Activated B cell treated with CpG ODN at 0.5 μM for 24 hours (primary cell): ENCODE measurements at regions not wholly inside any gene's neighbourhood (a gene's known extent, or its start where the extent isn't known, plus 50 kb on each side); places are given as distances from the start of the nearest gene placed in this dataset.
"Not testable (repeated sequence)": the region's sequence is repeated elsewhere in the genome, so short reads cannot be mapped to it uniquely, and the experiment has no call there.

Experiments
- ATAC-seq: fragments of 200-7000 bp; cut with Tn5 transposase; one replicate; pipeline ENCODE4 v1.10.0; 2021; ENCODE audit warnings: low read depth, mild to moderate bottlenecking, moderate library complexity
- CTCF ChIA-PET: fragments of 350-600 bp; sonication (Branson Sonifier 250); formaldehyde crosslinking; loops from one replicate; lab custom pipeline; 2021; ENCODE audit warnings: antibody characterized with exemption; lab: Charles Lee
- POLR2A ChIA-PET: fragments of 350-600 bp; sonication (Branson Sonifier 250); formaldehyde crosslinking; loops from one replicate; lab custom pipeline; 2021; ENCODE audit warnings: antibody characterized with exemption; lab: Charles Lee
- DNase-seq: peaks from one replicate; pipeline ENCODE4 v3.0.0; 2022
- H3K27ac Mint-ChIP-seq: one replicate; pipeline ENCODE4 v1.8.0; 2020; ENCODE audit warnings: mixed read lengths
- H3K27me3 Mint-ChIP-seq: one replicate; pipeline ENCODE4 v1.8.0; 2021; ENCODE audit warnings: mixed read lengths
- H3K36me3 Mint-ChIP-seq: one replicate; pipeline ENCODE4 v1.8.0; 2021; ENCODE audit warnings: low read depth, mixed read lengths
- H3K4me1 Mint-ChIP-seq: one replicate; pipeline ENCODE4 v1.8.0; 2021; ENCODE audit warnings: mixed read lengths
- H3K4me3 Mint-ChIP-seq: one replicate; pipeline ENCODE4 v1.8.0; 2020; ENCODE audit warnings: mild to moderate bottlenecking, mixed read lengths
- H3K9me3 Mint-ChIP-seq: one replicate; pipeline ENCODE4 v1.8.0; 2020; ENCODE audit warnings: mixed read lengths
- intact Hi-C: fragments of 100-400 bp; cut with micrococcal nuclease; formaldehyde crosslinking; loops from one replicate; pipeline ENCODE4 v1.15.1; 2024

DNA sequence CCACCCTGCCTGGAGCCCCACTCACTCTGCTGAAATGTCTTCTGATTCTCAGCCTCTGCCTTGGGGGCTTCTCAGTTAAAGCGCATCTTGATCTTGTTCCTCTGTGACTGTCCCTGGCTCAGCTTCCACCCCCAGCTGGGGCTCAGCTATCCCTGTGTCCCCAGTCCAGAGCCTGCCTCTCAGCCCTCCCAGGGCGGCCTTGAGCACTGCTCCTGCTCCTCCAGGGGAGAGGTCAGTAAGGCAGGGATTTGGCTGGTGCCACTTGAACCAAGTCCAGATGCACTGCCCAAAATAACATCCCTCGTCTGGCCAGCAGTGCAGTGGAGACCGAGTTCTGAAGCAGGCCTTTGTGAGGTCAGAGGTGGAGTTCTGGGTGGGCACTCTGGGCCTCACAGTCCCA lies 1950.8 kb downstream of the FOXD4L5 start:
- H3K27me3 Mint-ChIP-seq, H3K36me3 Mint-ChIP-seq, intact Hi-C loops, H3K4me3 Mint-ChIP-seq, H3K27ac Mint-ChIP-seq, POLR2A ChIA-PET, CTCF ChIA-PET, H3K9me3 Mint-ChIP-seq, H3K4me1 Mint-ChIP-seq, ATAC-seq, DNase-seq: not testable (repeated sequence)

DNA sequence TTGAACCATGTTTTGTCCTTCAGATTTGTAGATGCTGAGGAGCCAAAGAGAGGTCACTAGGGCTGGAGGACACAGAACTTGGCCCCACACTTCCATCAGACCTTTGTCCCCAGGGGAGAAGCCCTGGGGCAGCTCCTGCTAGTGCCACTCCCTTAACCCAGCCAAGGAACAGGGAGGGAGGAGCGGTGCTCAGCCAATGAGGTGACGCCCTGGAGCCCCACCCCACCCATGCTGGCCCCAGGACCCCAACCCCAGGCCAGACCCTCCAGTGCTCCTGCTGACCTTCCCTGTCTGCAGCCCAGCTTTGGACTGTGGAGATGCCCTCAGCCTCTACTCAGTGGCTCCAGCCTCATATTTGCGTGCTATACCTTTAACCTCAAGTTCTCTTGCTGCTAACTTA lies 1951.9 kb downstream of the FOXD4L5 start:
- CTCF ChIA-PET, intact Hi-C loops, DNase-seq, H3K36me3 Mint-ChIP-seq, H3K9me3 Mint-ChIP-seq, H3K4me3 Mint-ChIP-seq, H3K27ac Mint-ChIP-seq, H3K4me1 Mint-ChIP-seq, H3K27me3 Mint-ChIP-seq, ATAC-seq, POLR2A ChIA-PET: not testable (repeated sequence)

DNA sequence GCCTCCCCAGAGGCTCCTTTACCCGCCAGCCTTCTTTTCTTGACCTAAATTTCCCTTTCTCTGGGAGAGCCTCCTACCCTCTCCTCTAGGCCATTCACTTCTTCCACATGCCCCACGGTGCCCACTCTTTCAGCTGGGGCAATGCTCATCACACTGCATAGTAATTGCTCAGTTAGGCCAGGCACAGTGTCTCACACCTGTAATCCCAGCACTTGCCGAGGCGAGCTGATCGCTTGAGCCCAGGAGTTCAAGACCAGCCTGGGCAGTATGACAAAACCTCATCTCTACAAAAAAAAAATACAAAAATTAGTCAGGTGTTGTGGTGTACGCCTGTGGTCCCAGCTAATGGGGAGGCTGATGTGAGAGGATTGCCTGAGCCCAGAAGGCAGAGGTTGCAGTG lies 1956.7 kb downstream of the FOXD4L5 start:
- CTCF ChIA-PET, H3K4me1 Mint-ChIP-seq, H3K4me3 Mint-ChIP-seq, H3K9me3 Mint-ChIP-seq, ATAC-seq, DNase-seq, H3K27ac Mint-ChIP-seq, intact Hi-C loops, H3K36me3 Mint-ChIP-seq, POLR2A ChIA-PET, H3K27me3 Mint-ChIP-seq: not testable (repeated sequence)

DNA sequence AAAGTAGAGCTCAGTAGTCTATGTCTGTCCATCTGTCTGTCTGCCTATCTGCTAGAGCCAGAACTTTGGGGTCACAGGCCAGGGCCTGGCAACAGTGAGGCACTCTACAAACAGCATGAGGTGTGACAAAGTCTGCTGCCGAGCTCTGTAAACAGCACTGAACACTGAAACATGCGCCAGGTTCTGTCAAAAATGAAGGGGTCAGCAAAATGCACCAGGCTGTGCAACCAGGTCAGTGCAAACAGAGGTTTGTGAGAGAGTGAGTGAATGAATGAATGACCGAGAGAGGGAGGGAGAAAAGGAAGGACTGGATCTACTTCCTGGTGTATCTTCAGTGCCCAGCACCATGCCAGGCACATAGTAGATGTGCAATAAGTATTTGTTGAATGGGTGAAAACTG lies 1957.8 kb downstream of the FOXD4L5 start:
- H3K27me3 Mint-ChIP-seq, H3K36me3 Mint-ChIP-seq, H3K4me3 Mint-ChIP-seq, DNase-seq, H3K9me3 Mint-ChIP-seq, intact Hi-C loops, POLR2A ChIA-PET, H3K27ac Mint-ChIP-seq, H3K4me1 Mint-ChIP-seq, CTCF ChIA-PET, ATAC-seq: not testable (repeated sequence)

GRCh38 chr9:63326665-63327064 lies 1958.3 kb downstream of the FOXD4L5 start:
- DNase-seq, CTCF ChIA-PET, H3K27me3 Mint-ChIP-seq, H3K27ac Mint-ChIP-seq, ATAC-seq, H3K36me3 Mint-ChIP-seq, intact Hi-C loops, POLR2A ChIA-PET, H3K9me3 Mint-ChIP-seq, H3K4me1 Mint-ChIP-seq, H3K4me3 Mint-ChIP-seq: not testable (repeated sequence)

GRCh38 chr9:63325696-63326095 lies 1959.3 kb downstream of the FOXD4L5 start:
- H3K27me3 Mint-ChIP-seq, H3K9me3 Mint-ChIP-seq, H3K36me3 Mint-ChIP-seq, intact Hi-C loops, DNase-seq, CTCF ChIA-PET, POLR2A ChIA-PET, H3K4me1 Mint-ChIP-seq, H3K4me3 Mint-ChIP-seq, H3K27ac Mint-ChIP-seq, ATAC-seq: not testable (repeated sequence)

GRCh38 chr9:63318093-63318492 lies 1966.9 kb downstream of the FOXD4L5 start:
- CTCF ChIA-PET, DNase-seq, intact Hi-C loops, H3K9me3 Mint-ChIP-seq, POLR2A ChIA-PET, H3K27ac Mint-ChIP-seq, H3K4me3 Mint-ChIP-seq, H3K27me3 Mint-ChIP-seq, H3K36me3 Mint-ChIP-seq, ATAC-seq, H3K4me1 Mint-ChIP-seq: not testable (repeated sequence)

- H3K4me1 Mint-ChIP-seq, intact Hi-C loops, ATAC-seq, H3K4me3 Mint-ChIP-seq, H3K36me3 Mint-ChIP-seq, CTCF ChIA-PET, DNase-seq, H3K9me3 Mint-ChIP-seq, H3K27ac Mint-ChIP-seq, POLR2A ChIA-PET, H3K27me3 Mint-ChIP-seq: not testable (repeated sequence)
Observed at GRCh38 chr9:63315387-63315786, 1969.6 kb downstream of the FOXD4L5 start.

- H3K36me3 Mint-ChIP-seq, CTCF ChIA-PET, DNase-seq, H3K27me3 Mint-ChIP-seq, POLR2A ChIA-PET, H3K27ac Mint-ChIP-seq, intact Hi-C loops, H3K4me3 Mint-ChIP-seq, ATAC-seq, H3K4me1 Mint-ChIP-seq, H3K9me3 Mint-ChIP-seq: not testable (repeated sequence)
Observed at GRCh38 chr9:63296848-63297247, 1988.2 kb downstream of the FOXD4L5 start.

- ATAC-seq, result not testable (repeated sequence)
Observed at GRCh38 chr9:63296366-63296765, 1988.6 kb downstream of the FOXD4L5 start.

DNA sequence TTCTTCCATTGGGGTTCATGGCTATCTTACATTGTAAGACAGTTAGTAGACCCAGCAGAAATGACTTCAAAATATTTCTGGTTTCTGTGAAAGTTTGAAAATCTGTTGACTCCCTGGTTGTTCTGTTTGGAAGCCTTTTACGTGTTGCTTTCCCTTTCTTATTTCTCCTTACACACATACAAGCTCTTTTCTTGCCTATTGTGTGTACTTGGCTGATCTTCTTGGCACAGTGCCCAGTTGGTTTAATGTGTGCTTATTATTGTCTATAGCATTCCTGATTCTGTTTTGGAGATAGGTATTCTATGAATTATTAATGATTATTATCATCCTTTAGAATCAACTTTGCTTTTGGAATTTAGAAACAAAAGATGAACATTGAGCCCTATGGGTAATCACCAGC lies 1995.0 kb downstream of the FOXD4L5 start:
- DNase-seq, POLR2A ChIA-PET, H3K27ac Mint-ChIP-seq, H3K4me3 Mint-ChIP-seq, H3K36me3 Mint-ChIP-seq, H3K9me3 Mint-ChIP-seq, intact Hi-C loops, ATAC-seq, H3K27me3 Mint-ChIP-seq, CTCF ChIA-PET, H3K4me1 Mint-ChIP-seq: not testable (repeated sequence)

More at GRCh38 chr9:63296366-63296765, 1988.6 kb downstream of the FOXD4L5 start:
- H3K27ac Mint-ChIP-seq, POLR2A ChIA-PET, H3K27me3 Mint-ChIP-seq, H3K36me3 Mint-ChIP-seq, H3K4me1 Mint-ChIP-seq, H3K9me3 Mint-ChIP-seq, CTCF ChIA-PET, DNase-seq, H3K4me3 Mint-ChIP-seq, intact Hi-C loops: not testable (repeated sequence)
